22Rv1 (cell line): ENCODE measurements at regions not wholly inside any gene's neighbourhood (a gene's known extent, or its start where the extent isn't known, plus 50 kb on each side); places are given as distances from the start of the nearest gene placed in this dataset.

ENCODE experiments used
- H3K27ac ChIP-seq: fragments of 450-650 bp; 2 replicates; pipeline ENCODE4 v1.5.1; 2017
- ZFX ChIP-seq: fragments of 450-650 bp; IDR thresholded peaks from 2 replicates; pipeline ENCODE4 v1.6.1; 2017; ENCODE audit warnings: antibody characterized with exemption, borderline replicate concordance
- TF ChIP-seq, protein P1 (sequence below): fragments of 450-650 bp; IDR thresholded peaks from 2 replicates; pipeline ENCODE4 v1.5.1; 2017; ENCODE audit warnings: mild to moderate bottlenecking

DNA sequence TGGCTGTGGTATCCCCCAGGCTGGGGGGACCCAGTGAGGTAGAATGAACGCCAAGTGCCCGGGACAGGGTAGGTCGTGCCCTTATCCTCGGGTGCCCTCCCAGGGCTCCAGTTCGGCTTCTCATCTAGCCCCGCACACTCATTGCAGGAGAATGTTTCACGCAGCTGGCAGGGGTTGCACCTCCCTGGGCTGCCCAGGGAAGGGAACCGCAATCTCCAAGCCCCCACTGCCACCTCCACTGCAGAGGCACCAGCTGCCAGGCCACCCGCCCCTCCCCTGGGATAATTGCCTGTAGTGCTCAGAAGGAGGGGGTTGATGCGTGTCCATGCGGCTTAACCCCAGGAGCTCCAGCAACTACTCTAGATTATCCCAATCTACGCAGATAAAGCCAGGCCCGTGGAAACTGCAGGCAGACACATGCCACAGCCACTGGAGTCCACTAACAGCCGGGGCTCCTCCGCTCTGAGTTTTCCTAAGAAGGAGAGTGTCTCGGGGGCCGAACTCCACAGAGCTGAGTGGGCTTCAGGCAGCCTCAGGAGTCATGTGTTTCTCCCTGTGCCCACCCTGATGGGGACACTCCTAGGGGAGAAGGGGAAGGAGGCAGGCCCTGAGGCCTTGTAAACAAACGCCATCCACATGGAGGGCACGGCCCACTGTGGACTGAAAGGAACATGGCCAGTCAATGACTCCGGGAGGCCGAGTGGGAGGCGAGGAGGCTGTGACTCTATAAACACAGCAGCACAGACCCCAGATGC is 137.2 kb upstream of the IQSEC1 start:
- H3K27ac ChIP-seq, result no peak overlapping the region

DNA sequence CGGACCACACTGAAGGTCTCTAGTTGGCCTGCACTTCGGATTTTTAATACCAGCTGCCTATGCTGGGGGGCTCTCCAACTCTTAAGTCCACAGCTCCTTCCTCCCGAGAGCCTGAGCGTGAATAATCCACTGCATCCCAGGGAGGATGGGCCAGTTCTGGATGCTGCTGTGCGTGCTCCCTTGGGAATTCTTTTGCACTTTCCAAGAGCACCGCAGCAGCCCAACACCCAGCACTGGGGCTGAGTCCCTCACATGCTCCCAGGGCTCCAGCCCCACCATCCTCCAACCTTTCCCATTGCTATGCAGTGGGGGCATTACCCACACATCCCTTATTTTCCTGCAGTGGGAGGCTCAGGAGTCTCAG is 136.4 kb upstream of the IQSEC1 start:
- no peak for TF ChIP-seq ZFX
- TF ChIP-seq, protein P1, sequence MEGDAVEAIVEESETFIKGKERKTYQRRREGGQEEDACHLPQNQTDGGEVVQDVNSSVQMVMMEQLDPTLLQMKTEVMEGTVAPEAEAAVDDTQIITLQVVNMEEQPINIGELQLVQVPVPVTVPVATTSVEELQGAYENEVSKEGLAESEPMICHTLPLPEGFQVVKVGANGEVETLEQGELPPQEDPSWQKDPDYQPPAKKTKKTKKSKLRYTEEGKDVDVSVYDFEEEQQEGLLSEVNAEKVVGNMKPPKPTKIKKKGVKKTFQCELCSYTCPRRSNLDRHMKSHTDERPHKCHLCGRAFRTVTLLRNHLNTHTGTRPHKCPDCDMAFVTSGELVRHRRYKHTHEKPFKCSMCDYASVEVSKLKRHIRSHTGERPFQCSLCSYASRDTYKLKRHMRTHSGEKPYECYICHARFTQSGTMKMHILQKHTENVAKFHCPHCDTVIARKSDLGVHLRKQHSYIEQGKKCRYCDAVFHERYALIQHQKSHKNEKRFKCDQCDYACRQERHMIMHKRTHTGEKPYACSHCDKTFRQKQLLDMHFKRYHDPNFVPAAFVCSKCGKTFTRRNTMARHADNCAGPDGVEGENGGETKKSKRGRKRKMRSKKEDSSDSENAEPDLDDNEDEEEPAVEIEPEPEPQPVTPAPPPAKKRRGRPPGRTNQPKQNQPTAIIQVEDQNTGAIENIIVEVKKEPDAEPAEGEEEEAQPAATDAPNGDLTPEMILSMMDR, result no peak
- no peak overlapping the region for H3K27ac ChIP-seq

More for the DNA sequence above, 137.2 kb upstream of the IQSEC1 start:
- TF ChIP-seq, protein P1, result no peak
- TF ChIP-seq ZFX, result no peak

DNA sequence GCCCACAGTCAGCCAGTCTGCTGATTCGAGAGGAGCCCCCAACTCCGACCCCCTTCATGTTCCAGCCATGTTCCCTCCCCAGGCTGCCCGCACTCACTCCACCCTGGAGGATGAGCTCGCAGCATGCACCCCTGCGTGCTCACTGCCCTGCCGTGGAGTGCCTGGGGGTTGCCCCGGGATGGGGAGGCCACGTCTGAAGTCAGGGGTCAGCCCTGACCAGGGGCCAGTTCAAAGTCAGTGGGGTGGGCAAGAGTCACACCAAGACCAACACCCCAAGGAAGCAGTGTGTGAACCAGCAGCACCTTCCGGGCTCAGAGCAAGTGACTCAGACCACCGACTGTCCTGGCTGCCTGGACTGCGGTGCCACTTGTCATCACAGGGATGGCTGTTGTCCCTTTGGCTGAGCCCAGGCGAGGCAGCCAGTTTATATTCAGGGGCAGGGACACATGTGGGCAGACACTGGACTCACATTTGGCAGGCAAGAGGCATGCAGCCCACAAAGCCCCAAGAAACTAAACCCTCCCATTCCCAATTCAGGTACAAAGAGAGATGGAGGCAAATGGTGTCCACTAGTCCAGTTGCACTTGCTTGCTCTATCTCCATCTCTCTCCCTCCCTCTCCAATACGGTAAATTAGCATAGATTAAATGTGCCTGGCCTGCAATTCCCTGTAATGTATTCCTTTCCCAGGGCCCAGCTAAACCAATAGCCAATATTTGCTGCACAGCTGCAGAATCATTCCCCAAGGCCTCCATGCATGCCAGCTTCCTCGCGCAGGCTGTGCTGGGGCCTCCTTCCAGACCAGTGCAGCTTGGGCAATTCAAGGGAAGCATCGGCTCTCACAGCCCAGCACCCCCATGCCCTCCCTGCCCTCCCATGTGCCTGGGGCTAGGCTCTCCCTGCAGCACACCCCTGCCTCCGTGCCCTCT is 135.7 kb upstream of the IQSEC1 start:
- no peak overlapping the region for H3K27ac ChIP-seq
- TF ChIP-seq ZFX, result no peak
- TF ChIP-seq, protein P1, result no peak

DNA sequence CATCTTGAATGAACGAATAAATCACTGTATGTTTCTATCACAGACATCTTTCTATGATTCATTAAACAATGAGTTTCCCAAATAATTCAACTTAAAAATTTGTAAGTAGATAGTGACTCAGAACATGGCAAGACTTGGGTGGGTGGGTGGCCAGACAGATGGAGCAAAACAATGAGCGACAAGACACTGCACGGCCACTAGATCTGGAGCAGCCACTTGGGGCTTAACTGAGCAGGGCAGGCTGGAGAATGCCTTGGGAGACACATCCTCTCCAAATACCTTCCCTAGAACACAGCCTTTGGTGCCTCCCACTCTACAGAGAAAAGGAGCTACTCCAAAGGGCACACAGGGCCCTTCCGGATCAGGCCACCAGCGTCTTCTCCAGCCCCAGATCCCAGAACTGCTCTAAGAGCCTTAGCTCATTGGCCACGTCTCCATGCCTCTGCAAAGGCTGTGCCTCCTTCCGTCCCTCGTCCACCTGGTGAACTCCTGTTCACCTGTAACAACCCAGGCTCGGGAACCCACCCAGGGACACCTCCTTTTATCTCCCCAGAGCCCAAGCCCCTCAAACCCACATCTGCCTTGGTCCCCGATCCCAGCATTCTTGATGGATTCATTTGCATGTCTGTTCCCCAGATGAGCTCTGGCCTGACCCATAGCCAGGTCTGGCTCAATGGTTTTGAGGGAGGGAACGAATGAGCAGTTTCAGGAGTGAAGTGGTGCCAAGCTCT is 134.9 kb upstream of the IQSEC1 start:
- no peak for TF ChIP-seq ZFX
- TF ChIP-seq, protein P1, result no peak
- H3K27ac ChIP-seq, result no peak overlapping the region

DNA sequence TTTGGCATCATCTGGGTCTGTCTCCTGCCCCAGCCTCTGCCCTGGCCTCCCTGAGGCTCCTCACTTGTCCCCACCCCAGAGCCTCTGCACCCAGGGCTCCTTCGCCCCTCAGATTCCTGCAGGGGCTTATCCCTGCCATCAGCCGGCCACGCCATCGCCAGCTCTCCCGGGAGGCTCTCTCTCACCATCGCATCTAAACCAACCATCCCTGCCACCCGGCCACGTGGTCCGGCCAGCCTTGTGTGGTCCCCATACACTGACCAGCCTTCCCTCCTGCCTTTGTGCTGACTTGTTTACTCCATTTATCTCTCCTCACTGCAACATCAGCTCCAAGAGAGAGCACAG is 134.3 kb upstream of the IQSEC1 start:
- H3K27ac ChIP-seq, result no peak overlapping the region
- TF ChIP-seq ZFX, result no peak
- TF ChIP-seq, protein P1, result no peak

DNA sequence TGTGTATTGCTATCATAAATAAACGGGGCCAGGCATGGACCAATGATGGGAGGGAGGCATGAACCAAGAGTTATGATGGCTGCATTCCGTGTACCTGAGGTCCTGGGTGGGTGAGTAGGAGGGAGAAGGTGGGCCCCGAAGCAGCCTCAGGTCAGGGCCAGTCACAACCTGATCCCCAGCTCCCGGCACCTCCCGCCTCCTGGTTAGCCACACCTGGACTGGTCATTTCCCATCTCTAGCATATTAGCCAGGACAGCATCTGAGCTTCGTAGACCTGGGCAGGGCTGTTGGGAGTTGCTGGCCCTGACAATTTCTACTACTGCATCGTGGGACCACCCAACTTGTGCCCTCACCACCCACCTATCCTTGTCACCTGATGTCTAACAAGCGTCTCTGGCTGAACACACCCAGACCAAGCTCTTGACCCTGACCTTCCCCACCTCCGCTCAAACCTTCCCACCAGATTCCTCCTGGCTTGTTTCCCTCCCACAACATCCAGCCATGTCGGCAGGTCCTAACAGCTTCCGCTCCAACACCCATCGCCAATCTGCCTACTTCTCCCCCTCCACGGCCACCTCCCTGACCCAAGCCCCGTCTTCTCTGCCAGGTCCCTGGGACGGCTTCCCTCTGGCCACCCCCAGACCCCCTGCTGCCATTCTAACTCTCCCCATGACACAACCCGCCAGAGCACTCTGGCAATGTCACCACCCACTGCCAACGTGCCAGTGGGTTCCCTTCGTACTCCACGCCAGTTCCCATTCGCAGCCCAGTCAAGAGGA is 133.8 kb upstream of the IQSEC1 start:
- TF ChIP-seq ZFX, result no peak
- TF ChIP-seq, protein P1, result no peak
- H3K27ac ChIP-seq, result no peak overlapping the region
